ENCODE measurements at regions not wholly inside any gene's neighbourhood (a gene's known extent, or its start where the extent isn't known, plus 50 kb on each side); places are given as distances from the start of the nearest gene placed in this dataset.

DNA sequence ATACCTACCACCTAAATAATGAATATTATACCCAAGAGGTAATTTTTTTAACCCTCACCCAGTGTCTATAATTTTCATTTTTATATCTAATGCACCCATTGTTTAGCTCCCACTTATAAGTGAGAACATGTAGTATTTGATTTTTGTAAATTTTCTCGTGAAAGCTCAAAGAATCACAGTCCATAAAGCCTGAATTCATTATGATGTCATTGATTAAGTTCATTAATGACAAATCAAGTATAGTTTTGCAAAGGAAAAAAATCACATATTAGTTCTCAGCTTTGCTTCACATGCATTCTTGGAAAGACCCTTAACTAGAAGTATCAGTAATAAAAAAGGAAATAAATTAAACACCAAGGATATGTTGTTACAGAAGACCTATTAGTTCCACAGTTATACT is 425.3 kb upstream of the UBE2E2 start:
- CTCF ChIA-PET (ENCODE audit: low intra/inter-chr PET ratio, low total read pairs): no interaction called here
- no peaks in the 10 kb centered on the region for H3K79me2 ChIP-seq (ENCODE audit: insufficient read depth, low read length)
- peaks cover 35% of the 10 kb centered on the region for H3K9me3 ChIP-seq (ENCODE audit: low read length)
- no peak overlapping the region for H3K27ac ChIP-seq (ENCODE audit: extremely low read length, insufficient read depth, low read length)
- 5% methylated on average over 1 of the region's 1 CpG for WGBS (ENCODE audit: low lambda C conversion rate)
- H3K36me3 ChIP-seq (replicated peaks in 1 of 2; ENCODE audit: control insufficient read depth in 1 of 2, insufficient read depth in 2 of 2, low read length in 2 of 2): no peaks in the 10 kb centered on the region
- POLR2A ChIA-PET: no interaction called here
- no peak overlapping the region for H2AFZ ChIP-seq (ENCODE audit: low read length)
- no peak overlapping the region for H3K9ac ChIP-seq (ENCODE audit: insufficient read depth, low read depth, low read length)
- no peaks in the 10 kb centered on the region; a peak in 1 of 5 replicates for H3K27me3 ChIP-seq (ENCODE audit: control insufficient read depth in 1 of 2, insufficient read depth in 2 of 2, low read length in 2 of 2)
- no peaks in the 10 kb centered on the region for H4K20me1 ChIP-seq (ENCODE audit: insufficient read depth, low read length)
- no TSS peak for BruUV-seq (replicated peaks)
- H3K4me3 ChIP-seq (replicated peaks in 1 of 3; ENCODE audit: insufficient read depth in 1 of 3, low read depth in 2 of 3, low read length in 3 of 3): no peak overlapping the region
- intact Hi-C loops (cut with micrococcal nuclease; ENCODE audit: unreplicated experiment): no loop called here
- FAIRE-seq: no peak
- ATAC-seq: no peak
- no peaks in the 10 kb centered on the region for H3K4me1 ChIP-seq (ENCODE audit: insufficient read depth, low read length)
- no peak for DNase-seq (ENCODE audit: low spot score)
- peak; percentile 78 for TF ChIP-seq ATF7 (IDR thresholded peaks at IDR 0.05)
- no peak for TF ChIP-seq ATF7 (CRISPR knock-in tag; IDR thresholded peaks at IDR 0.05)
- TF ChIP-seq ZNF350 (CRISPR knock-in tag; IDR thresholded peaks at IDR 0.05; ENCODE audit: borderline replicate concordance, low read depth): no peak
- in situ Hi-C loops (cut with HindIII; ENCODE audit: extremely low pct_ligation_motif_present, low pct_unique_long_range_greater_than_20kb): no loop called here
- no peak overlapping the region for H3K4me2 ChIP-seq (ENCODE audit: low read depth, low read length)

DNA sequence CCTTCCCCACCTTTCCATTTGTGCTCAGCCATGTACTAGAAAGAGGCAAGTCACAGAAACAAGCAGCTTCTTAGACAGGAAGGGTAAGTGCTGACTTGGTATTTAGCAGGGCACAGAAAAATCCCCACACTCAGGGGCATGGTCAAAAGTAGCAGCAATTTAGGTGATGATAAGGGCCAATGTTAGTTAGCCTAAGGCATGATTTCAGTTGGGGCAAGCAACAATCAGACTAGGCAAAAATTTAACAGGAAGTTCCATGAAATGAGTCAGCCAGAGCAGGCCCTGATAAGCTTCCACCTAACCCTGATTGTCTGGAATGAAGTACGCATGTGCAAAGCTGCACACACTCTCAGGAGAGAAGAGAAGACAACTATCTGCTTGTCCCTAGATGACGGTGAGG is 423.4 kb upstream of the UBE2E2 start:
- WGBS (ENCODE audit: low lambda C conversion rate): 12% methylated on average over 2 of the region's 2 CpGs
- Histone ChIP-seq H3K27ac (ENCODE audit: extremely low read length, insufficient read depth, low read length) (no peak overlapping the region), H3K9me3 (ENCODE audit: low read length) (peaks cover 54% of the 10 kb centered on the region), H3K9ac (ENCODE audit: insufficient read depth, low read depth, low read length) (no peak overlapping the region), H3K27me3 (ENCODE audit: control insufficient read depth in 1 of 2, insufficient read depth in 2 of 2, low read length in 2 of 2) (no peaks in the 10 kb centered on the region; a peak in 1 of 5 replicates), H3K4me1 (ENCODE audit: insufficient read depth, low read length) (no peaks in the 10 kb centered on the region), H3K4me2 (ENCODE audit: low read depth, low read length) (no peak overlapping the region), H3K36me3 (replicated peaks in 1 of 2; ENCODE audit: control insufficient read depth in 1 of 2, insufficient read depth in 2 of 2, low read length in 2 of 2) (no peaks in the 10 kb centered on the region), H3K79me2 (ENCODE audit: insufficient read depth, low read length) (no peaks in the 10 kb centered on the region), H2AFZ (ENCODE audit: low read length) (no peak overlapping the region), H3K4me3 (replicated peaks in 1 of 3; ENCODE audit: insufficient read depth in 1 of 3, low read depth in 2 of 3, low read length in 3 of 3) (no peak overlapping the region), H4K20me1 (ENCODE audit: insufficient read depth, low read length) (no peaks in the 10 kb centered on the region)
- ChIA-PET CTCF (ENCODE audit: low intra/inter-chr PET ratio, low total read pairs) (no interaction called here), POLR2A (no interaction called here)
- DNase-seq (ENCODE audit: low spot score): no peak
- no peak for FAIRE-seq
- intact Hi-C loops (cut with micrococcal nuclease; ENCODE audit: unreplicated experiment) (no loop called here), in situ Hi-C loops (cut with HindIII; ENCODE audit: extremely low pct_ligation_motif_present, low pct_unique_long_range_greater_than_20kb) (no loop called here)
- TF ChIP-seq, protein P1, sequence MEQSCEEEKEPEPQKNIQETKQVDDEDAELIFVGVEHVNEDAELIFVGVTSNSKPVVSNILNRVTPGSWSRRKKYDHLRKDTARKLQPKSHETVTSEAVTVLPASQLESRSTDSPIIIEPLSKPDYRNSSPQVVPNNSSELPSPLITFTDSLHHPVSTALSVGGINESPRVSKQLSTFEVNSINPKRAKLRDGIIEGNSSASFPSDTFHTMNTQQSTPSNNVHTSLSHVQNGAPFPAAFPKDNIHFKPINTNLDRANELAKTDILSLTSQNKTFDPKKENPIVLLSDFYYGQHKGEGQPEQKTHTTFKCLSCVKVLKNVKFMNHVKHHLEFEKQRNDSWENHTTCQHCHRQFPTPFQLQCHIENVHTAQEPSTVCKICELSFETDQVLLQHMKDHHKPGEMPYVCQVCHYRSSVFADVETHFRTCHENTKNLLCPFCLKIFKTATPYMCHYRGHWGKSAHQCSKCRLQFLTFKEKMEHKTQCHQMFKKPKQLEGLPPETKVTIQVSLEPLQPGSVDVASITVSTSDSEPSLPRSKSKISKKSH (CRISPR knock-in tag; IDR thresholded peaks at IDR 0.05; ENCODE audit: borderline replicate concordance): no peak
- TF ChIP-seq MAFK (conservative IDR thresholded peaks at IDR 0.05 in 1 of 2, IDR thresholded peaks at IDR 0.05 in 1 of 2; ENCODE audit: low read length in 2 of 2) (peak in 1 of 2 experiments; percentile 15; a peak in 1 of 4 replicates), ZBTB38 (CRISPR knock-in tag; IDR thresholded peaks at IDR 0.05) (no peak), SMYD3 (CRISPR knock-in tag; IDR thresholded peaks at IDR 0.05) (no peak), ZNF891 (CRISPR knock-in tag; IDR thresholded peaks at IDR 0.05) (no peak), MAFG (CRISPR knock-in tag; IDR thresholded peaks at IDR 0.05) (no peak)
- TF ChIP-seq, protein P2, sequence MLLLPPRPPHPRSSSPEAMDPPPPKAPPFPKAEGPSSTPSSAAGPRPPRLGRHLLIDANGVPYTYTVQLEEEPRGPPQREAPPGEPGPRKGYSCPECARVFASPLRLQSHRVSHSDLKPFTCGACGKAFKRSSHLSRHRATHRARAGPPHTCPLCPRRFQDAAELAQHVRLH (CRISPR knock-in tag; IDR thresholded peaks at IDR 0.05; ENCODE audit: borderline replicate concordance, low read depth): no peak
- ATAC-seq: no peak
- no TSS peak for BruUV-seq (replicated peaks)

Data from HepG2 (cell line).